ENCODE measurements at regions not wholly inside any gene's neighbourhood (a gene's known extent, or its start where the extent isn't known, plus 50 kb on each side); places are given as distances from the start of the nearest gene placed in this dataset.
"Not testable (repeated sequence)": the region's sequence is repeated elsewhere in the genome, so short reads cannot be mapped to it uniquely, and the experiment has no call there.

DNA sequence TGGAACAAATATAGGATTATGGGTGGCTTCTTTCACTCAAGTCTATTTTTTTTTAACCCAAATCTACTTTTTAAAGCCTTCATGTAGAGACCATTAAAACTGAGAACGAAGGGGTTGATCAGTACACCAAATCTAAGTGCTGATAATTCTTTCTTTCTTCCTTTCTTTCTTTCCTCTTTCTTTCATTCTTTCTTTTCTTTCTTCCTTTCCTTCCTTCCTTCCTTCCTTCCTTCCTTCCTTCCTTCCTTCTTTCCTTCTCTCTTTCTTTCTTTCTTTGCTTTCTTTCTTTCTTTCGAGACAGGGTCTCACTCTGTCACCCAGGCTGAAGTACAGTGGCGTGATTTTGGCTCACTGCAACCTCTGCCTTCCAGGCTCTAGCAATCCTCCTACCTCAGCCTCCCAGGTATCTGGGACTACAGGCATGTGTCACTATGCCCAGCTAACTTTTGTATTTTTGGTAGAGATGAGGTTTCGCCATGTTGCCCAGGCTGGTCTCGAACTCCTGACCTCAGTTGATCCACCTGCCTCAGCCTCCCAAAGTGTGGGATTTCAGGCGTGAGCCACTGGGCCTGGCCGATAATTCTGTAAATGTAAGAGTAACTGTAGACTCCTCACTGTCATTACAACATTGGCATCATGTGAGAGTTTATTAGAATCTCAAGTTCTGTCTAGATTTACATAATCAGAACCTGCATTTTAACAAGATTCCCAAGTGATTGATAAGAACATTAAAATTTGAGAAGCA, 236.4 kb downstream of the TFEC start:
- in situ Hi-C loops (cut with HindIII; ENCODE audit: low sequenced_read_pairs), result no loop called here

- in situ Hi-C loops (cut with HindIII; ENCODE audit: low sequenced_read_pairs), result no loop called here
Observed at GRCh38 chr7:115789901-115790300, 240.7 kb downstream of the TFEC start.

- in situ Hi-C loops (cut with HindIII; ENCODE audit: low sequenced_read_pairs), result not testable (repeated sequence)
Observed at GRCh38 chr7:115789473-115789872, 241.1 kb downstream of the TFEC start.

DNA sequence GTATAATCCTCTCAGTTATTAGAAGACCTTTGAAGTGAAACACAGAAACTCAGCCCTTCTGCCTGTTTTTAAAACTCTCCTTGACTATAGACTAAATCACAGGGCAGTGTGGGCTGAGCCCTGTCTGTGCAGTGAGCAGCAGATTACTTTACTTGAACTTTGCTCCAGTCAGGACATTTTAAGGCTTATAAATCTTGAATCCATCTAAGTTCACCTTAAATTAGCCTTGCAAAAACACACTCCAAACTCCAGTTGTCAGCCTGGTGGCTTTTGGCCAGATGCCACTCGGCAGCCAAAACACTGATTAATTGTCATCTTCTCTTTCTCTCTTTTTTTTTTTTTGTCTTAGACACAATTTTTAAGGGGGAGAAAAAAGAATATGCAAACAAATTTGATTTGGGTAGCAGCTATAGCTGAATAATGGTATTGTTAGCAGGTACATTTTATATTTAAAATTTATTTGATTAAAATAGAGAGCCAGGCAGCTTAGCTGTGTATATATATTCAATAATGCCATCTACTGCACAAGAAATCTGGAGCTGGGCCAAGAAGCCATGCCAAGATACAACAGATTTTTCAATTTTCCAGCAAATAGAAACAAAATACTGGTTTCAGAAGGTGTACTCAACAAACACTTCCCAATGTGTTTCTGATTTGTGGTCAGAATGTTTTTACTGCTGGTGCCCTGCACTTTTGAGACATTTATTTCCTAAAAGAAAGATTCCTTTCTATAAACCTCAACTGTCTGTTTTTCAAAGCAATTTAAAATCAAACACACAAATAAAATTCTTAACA, 247.7 kb downstream of the TFEC start:
- in situ Hi-C loops (cut with HindIII; ENCODE audit: low sequenced_read_pairs), result no loop called here

- in situ Hi-C loops (cut with HindIII; ENCODE audit: low sequenced_read_pairs), result no loop called here
Observed at GRCh38 chr7:115779561-115779960, 251.0 kb downstream of the TFEC start.

DNA sequence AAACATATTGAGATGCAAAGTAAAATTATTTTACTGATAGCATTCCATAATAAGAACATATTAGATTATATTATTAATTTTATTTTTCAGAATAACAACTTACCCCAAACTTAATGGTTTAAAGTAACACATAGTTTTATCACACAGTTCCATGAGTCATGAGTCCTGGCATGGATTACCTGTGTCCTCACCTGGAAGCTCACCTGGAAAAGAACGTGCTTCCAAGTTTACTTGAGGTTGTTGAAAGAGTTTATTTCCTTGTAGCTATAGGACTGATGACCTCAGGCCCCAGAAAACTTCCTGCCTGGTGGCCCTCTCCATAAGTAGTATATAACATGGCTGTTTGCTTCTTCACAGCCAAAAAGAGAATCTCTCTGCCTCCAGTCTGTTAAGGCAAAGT, 254.6 kb downstream of the TFEC start:
- in situ Hi-C loops (cut with HindIII; ENCODE audit: low sequenced_read_pairs), result no loop called here

DNA sequence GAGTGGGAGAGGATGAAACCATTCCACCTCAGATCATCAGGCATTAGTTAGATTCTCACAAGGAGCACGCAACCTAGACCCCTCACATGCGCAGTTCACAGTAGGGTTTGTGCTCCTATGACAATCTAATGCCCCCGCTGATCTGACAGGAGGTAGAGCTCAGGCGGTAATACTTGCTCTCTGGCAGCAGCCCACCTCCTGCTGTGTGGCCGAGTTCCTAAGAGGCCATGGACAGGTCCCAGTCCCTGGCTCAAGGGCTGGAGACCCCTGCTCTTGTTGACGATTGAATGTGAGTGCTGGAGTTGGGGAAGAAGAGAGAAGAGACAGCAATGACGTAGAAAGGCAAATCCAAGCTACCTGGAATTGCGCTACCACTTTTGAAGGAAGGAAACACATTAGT, 267.2 kb downstream of the TFEC start:
- in situ Hi-C loops (cut with HindIII; ENCODE audit: low sequenced_read_pairs), result no loop called here

GRCh38 chr7:115758025-115758424, 272.5 kb downstream of the TFEC start:
- in situ Hi-C loops (cut with HindIII; ENCODE audit: low sequenced_read_pairs), result no loop called here

GRCh38 chr7:115754226-115754625, 276.3 kb downstream of the TFEC start:
- in situ Hi-C loops (cut with HindIII; ENCODE audit: low sequenced_read_pairs), result no loop called here

DNA sequence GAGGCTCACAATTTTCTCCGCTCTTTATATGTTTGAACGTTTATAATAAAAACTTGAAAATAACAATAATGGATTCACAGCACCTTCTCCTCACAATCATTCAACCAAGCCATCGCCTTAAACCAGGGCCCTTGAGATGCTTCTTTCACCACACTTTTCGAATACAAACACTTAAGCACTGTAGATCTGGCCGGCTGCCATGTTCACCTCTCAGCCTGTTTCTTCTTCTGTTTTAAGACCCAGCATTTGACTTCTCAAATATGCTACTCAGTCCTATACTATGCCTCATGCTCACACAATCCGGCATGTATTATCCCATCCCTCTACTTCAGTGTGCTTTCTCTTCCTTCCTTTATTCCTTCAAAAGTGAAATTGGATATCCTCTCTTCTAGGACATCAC, 280.6 kb downstream of the TFEC start:
- in situ Hi-C loops (cut with HindIII; ENCODE audit: low sequenced_read_pairs), result no loop called here

DNA sequence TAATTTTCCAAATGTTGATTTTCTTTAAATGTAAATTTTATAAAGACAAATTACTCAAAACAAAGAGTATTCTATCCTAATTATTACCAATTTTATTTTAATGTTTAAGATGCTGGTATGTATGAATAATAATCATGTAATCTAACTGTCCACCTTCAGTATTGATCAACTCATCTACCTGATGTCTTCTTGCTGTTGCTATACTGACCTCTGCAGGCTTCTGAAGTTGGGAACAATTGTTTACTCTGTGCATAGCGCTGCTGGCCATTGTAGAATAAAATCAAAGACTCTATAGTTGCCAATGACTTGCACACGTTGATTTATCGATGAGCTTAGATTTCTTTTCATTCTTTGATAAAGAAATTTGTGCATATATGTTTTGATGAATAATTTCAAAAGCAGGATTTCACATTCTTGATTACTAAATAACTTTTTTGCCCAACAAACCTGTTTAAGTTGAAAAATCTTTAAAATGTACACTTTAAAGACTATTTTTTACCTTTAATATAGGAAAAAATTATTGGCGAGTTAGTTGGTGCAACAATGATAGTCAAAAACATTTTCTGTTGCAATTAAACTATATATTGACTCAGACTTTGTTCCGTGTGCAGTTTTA, 282.3 kb downstream of the TFEC start:
- in situ Hi-C loops (cut with HindIII; ENCODE audit: low sequenced_read_pairs), result no loop called here

DNA sequence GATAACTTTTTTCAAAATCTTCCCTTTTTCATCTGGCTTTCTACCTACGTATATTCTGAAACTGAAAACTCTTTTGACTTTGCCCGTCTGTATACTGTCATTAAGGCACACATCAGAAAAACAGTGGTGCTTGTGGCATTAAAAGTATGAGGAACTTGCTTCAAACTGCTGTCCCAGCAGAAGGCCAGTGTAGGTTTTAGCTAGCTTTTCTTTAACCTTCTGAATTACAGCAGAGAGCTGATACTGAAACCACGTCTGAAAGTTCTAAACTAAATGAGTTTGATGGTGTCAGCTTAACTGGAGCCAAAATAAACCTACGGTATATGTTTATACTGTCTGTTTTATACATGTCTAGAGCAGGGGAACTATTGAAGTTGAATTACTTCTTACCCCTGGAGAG, 283.4 kb downstream of the TFEC start:
- in situ Hi-C loops (cut with HindIII; ENCODE audit: low sequenced_read_pairs), result no loop called here

DNA sequence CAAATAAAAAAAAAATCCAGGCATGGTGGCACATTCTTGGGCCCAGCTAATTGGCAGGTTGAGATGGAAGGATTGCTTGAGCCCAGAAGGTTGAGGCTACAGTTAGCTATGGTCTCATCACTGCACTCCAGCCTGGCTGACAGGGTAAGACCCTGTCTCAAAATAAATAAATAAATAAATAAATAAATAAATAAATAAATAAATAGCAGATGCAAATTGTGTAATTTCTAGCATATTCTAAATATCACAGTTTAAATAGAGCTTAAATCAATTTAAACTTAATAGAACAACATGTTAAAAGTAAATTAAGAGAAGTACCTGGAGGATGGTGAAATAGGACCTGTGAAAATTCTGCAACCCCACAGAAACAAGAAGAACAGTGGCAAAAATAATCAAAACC, 290.5 kb downstream of the TFEC start:
- in situ Hi-C loops (cut with HindIII; ENCODE audit: low sequenced_read_pairs), result no loop called here

DNA sequence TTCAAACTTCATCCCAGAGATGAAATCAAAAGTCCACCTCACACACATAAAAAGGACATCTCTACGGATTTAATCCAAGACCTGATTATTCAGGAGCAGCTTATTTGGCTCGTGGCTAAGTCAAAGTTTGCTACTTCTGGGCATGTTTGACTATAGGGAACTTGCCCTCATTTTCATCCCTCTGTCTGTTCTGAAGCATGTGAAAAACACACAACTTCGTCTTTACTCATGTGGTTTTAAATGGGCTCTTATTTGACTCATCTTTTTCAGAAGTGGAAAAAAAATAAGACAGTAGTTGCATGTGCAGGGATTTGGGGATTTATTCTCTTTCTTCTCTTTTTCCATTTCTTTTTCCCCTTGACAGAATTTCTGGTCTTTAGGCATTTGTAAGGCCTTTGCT, 295.9 kb downstream of the TFEC start:
- in situ Hi-C loops (cut with HindIII; ENCODE audit: low sequenced_read_pairs), result no loop called here

GRCh38 chr7:115731796-115732471, 298.6 kb downstream of the TFEC start:
- in situ Hi-C loops (cut with HindIII; ENCODE audit: low sequenced_read_pairs), result no loop called here

DNA sequence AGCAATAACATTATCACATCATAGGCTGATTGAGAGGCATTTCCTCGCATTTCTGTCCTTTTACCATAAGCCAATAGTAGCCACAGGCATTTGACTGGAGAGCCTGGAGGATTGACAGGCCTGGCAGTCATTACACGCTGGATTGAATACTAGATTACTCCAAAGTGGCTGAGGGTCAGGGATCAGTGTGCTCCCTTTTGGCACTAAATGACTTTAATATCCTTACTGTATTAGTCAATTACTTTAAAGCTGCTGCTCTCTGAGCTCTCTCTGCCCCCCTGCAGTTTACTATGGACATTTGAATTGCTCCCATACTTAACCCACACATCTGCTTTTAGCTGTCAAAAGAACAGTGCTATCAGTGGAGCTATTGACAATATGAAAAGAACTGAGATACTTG, 302.0 kb downstream of the TFEC start:
- in situ Hi-C loops (cut with HindIII; ENCODE audit: low sequenced_read_pairs), result no loop called here

- in situ Hi-C loops (cut with HindIII; ENCODE audit: low sequenced_read_pairs), result no loop called here
Observed at GRCh38 chr7:115724400-115725056, 306.0 kb downstream of the TFEC start.

DNA sequence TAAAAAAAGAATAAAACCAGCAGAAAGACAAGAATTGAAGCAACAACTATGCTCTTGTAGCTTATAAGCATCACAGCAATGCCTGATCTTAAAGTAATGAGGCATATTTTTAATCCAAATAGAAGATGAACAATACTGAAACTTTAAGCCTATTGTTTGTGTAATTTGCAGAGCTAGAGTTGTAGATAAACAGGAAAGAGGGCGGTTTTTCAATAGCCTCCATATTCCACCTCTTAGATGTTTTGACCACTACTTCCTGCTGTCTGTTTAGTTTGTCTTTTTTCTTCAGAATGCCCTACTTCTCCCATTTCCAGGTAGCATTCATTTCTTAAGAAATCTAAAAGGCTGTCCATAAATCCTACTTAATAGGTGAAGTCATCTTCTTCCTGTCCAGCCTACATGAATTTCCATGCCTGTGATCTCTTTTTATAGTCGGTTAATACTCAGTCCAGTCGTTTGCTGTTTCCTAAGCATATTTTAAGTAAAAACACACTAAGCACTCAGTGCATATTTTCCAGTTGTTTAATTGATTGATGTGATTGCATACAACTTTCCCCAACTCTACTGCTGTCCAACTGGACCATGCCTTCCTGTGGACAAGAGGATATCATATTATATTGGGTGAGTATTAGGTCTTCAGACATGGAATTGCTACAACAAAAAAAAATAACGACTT, 308.1 kb downstream of the TFEC start:
- in situ Hi-C loops (cut with HindIII; ENCODE audit: low sequenced_read_pairs), result no loop called here

GRCh38 chr7:115721293-115722217, 309.0 kb downstream of the TFEC start:
- in situ Hi-C loops (cut with HindIII; ENCODE audit: low sequenced_read_pairs), result no loop called here
